H9 (cell line): ENCODE measurements at regions not wholly inside any gene's neighbourhood (a gene's known extent, or its start where the extent isn't known, plus 50 kb on each side); places are given as distances from the start of the nearest gene placed in this dataset.

ENCODE experiments used
- DNase-seq: peaks from one replicate; pipeline ENCODE4 v3.0.0-alpha.2; 2017
- H2AFZ ChIP-seq: one replicate; pipeline ENCODE4 v1.6.1; 2013; ENCODE audit warnings: mild to moderate bottlenecking, low read length, control low read depth, moderate library complexity
- H2AK5ac ChIP-seq: 2 replicates; pipeline ENCODE4 v1.6.1; 2013; ENCODE audit warnings: low read length, control low read depth, mixed read lengths; ENCODE audit not compliant: insufficient read length
- H2BK120ac ChIP-seq: one replicate; pipeline ENCODE4 v1.6.1; 2013; ENCODE audit warnings: low read depth, mild to moderate bottlenecking, low read length, control low read depth, inconsistent platforms; ENCODE audit not compliant: poor library complexity, severe bottlenecking
- H2BK12ac ChIP-seq: 2 replicates; pipeline ENCODE4 v1.6.1; 2013; ENCODE audit warnings: low read length, control low read depth, mixed read lengths, low read depth; ENCODE audit not compliant: insufficient read length
- H2BK15ac ChIP-seq: 2 replicates; pipeline ENCODE4 v1.6.1; 2013; ENCODE audit warnings: low read depth, low read length, control low read depth
- H2BK20ac ChIP-seq: one replicate; pipeline ENCODE4 v1.6.1; 2013; ENCODE audit warnings: low read depth, mild to moderate bottlenecking, low read length, control low read depth, inconsistent platforms; ENCODE audit not compliant: poor library complexity, severe bottlenecking
- H2BK5ac ChIP-seq: 2 replicates; pipeline ENCODE4 v1.6.1; 2013; ENCODE audit warnings: low read length, control low read depth, mixed read lengths; ENCODE audit not compliant: insufficient read length
- H3K14ac ChIP-seq: 2 replicates; pipeline ENCODE4 v1.6.1; 2013; ENCODE audit warnings: low read length, control low read depth; ENCODE audit not compliant: insufficient read depth
- H3K18ac ChIP-seq: 2 replicates; pipeline ENCODE4 v1.6.1; 2013; ENCODE audit warnings: low read depth, mild to moderate bottlenecking, mixed read lengths, low read length, control low read depth; ENCODE audit not compliant: insufficient read length
- H3K23ac ChIP-seq: 2 replicates; pipeline ENCODE4 v1.6.1; 2013; ENCODE audit warnings: low read length, control low read depth, mixed read lengths, low read depth; ENCODE audit not compliant: insufficient read length
- H3K23me2 ChIP-seq: 2 replicates; pipeline ENCODE4 v1.6.1; 2013; ENCODE audit warnings: low read depth, mild to moderate bottlenecking, mixed read lengths, low read length, control low read depth; ENCODE audit not compliant: insufficient read length, poor library complexity, severe bottlenecking
- H3K27ac ChIP-seq: 2 replicates; pipeline ENCODE4 v1.5.1; 2013; ENCODE audit warnings: low read length, control low read depth, mixed read lengths, low read depth; ENCODE audit not compliant: insufficient read length
- H3K27me3 ChIP-seq: 2 replicates; pipeline ENCODE4 v1.6.1; 2013; ENCODE audit warnings: low read length, control low read depth, inconsistent platforms; ENCODE audit not compliant: insufficient read depth
- H3K4ac ChIP-seq: 2 replicates; pipeline ENCODE4 v1.6.1; 2013; ENCODE audit warnings: low read depth, mild to moderate bottlenecking, control low read depth, inconsistent platforms, low read length, moderate library complexity
- H3K4me1 ChIP-seq: 2 replicates; pipeline ENCODE4 v1.6.1; 2013; ENCODE audit warnings: low read length, control low read depth, inconsistent platforms; ENCODE audit not compliant: insufficient read depth
- H3K4me2 ChIP-seq: 2 replicates; pipeline ENCODE4 v1.6.1; 2013; ENCODE audit warnings: low read length, control low read depth, mixed read lengths; ENCODE audit not compliant: insufficient read length, insufficient read depth
- H3K56ac ChIP-seq: 2 replicates; pipeline ENCODE4 v1.6.1; 2013; ENCODE audit warnings: low read depth, mild to moderate bottlenecking, mixed read lengths, low read length, control low read depth; ENCODE audit not compliant: insufficient read length
- H3K79me1 ChIP-seq: 2 replicates; pipeline ENCODE4 v1.6.1; 2013; ENCODE audit warnings: low read depth, mild to moderate bottlenecking, moderate library complexity, low read length, control low read depth, inconsistent platforms; ENCODE audit not compliant: insufficient read depth, poor library complexity, severe bottlenecking
- H3K79me2 ChIP-seq: 2 replicates; pipeline ENCODE4 v1.6.1; 2013; ENCODE audit warnings: low read length, control low read depth, inconsistent platforms; ENCODE audit not compliant: insufficient read depth
- H3K9ac ChIP-seq: 2 replicates; pipeline ENCODE4 v1.6.1; 2013; ENCODE audit warnings: low read length, control low read depth, mixed read lengths; ENCODE audit not compliant: insufficient read length; ENCODE audit errors: extremely low read depth
- H3K9me3 ChIP-seq: one replicate; pipeline ENCODE4 v1.6.1; 2013; ENCODE audit warnings: low read depth, low read length, inconsistent platforms; ENCODE audit not compliant: control insufficient read depth
- H3T11ph ChIP-seq: one replicate; pipeline ENCODE4 v1.6.1; 2013; ENCODE audit warnings: mild to moderate bottlenecking, low read length, control low read depth, inconsistent platforms
- H4K20me1 ChIP-seq: one replicate; pipeline ENCODE4 v1.6.1; 2013; ENCODE audit not compliant: control insufficient read depth, insufficient read length, insufficient read depth
- H4K5ac ChIP-seq: 2 replicates; pipeline ENCODE4 v1.6.1; 2013; ENCODE audit warnings: low read depth, mild to moderate bottlenecking, mixed read lengths, low read length, control low read depth; ENCODE audit not compliant: insufficient read length
- H4K8ac ChIP-seq: replicated peaks from 2 replicates; pipeline ENCODE4 v1.6.1; 2013; ENCODE audit warnings: low read length, control low read depth, mixed read lengths, low read depth; ENCODE audit not compliant: insufficient read length
- H4K91ac ChIP-seq: 2 replicates; pipeline ENCODE4 v1.6.1; 2013; ENCODE audit warnings: low read depth, mild to moderate bottlenecking, moderate library complexity, mixed read lengths, low read length, control low read depth; ENCODE audit not compliant: insufficient read length
- H3K27ac Mint-ChIP-seq, 3 experiments: 2 replicates in 2 of 3; 3 replicates in 1 of 3; pipeline ENCODE4 v1.8.0; 2020 to 2021; ENCODE audit warnings: mixed read lengths in 3 of 3, mild to moderate bottlenecking in 1 of 3, moderate library complexity in 1 of 3
- H3K27me3 Mint-ChIP-seq: 2 replicates; pipeline ENCODE4 v1.8.0; 2021; ENCODE audit warnings: low read depth, mild to moderate bottlenecking, moderate library complexity, mixed read lengths
- H3K36me3 Mint-ChIP-seq, 3 experiments: 2 replicates in 2 of 3; 3 replicates in 1 of 3; pipeline ENCODE4 v1.8.0; 2020 to 2021; ENCODE audit warnings: low read depth in 3 of 3, mixed read lengths in 3 of 3; ENCODE audit not compliant: insufficient read depth in 1 of 3
- H3K4me1 Mint-ChIP-seq, 2 experiments: 2 replicates each; pipeline ENCODE4 v1.8.0; 2020; ENCODE audit warnings: mixed read lengths in 2 of 2
- H3K4me3 Mint-ChIP-seq, 2 experiments: 2 replicates in 1 of 2; 3 replicates in 1 of 2; pipeline ENCODE4 v1.8.0; 2020 to 2021; ENCODE audit warnings: mild to moderate bottlenecking in 2 of 2, mixed read lengths in 2 of 2, moderate library complexity in 1 of 2
- H3K9me3 Mint-ChIP-seq, 2 experiments: 2 replicates in 1 of 2; 3 replicates in 1 of 2; pipeline ENCODE4 v1.8.0; 2020; ENCODE audit warnings: mild to moderate bottlenecking in 2 of 2, mixed read lengths in 2 of 2, moderate library complexity in 1 of 2
- WGBS: extraction: QIAGEN DNeasy Blood & Tissue Kit; methylation state at CpG from one replicate; pipeline ENCODE4 v1.1.7; 2013; ENCODE audit warnings: missing lambda C conversion rate, low lambda C conversion rate, mixed read lengths; ENCODE audit not compliant: insufficient read length; ENCODE audit errors: extremely low coverage; 5-methylcytosine and 5-hydroxymethylcytosine counted together
- TF ChIP-seq, protein P1 (sequence below): fragments of 200-600 bp; sonication (generic); conservative IDR thresholded peaks from 3 replicates; pipeline ENCODE4 v1.8.0; 2021; ENCODE audit warnings: antibody characterized with exemption, mild to moderate bottlenecking

- H3K14ac ChIP-seq: no peak overlapping the region
- no peak overlapping the region for H4K8ac ChIP-seq
- H3K79me2 ChIP-seq: no peaks in the 10 kb centered on the region
- H3K56ac ChIP-seq: no peak overlapping the region
- no peak overlapping the region for H3K9ac ChIP-seq
- no peaks in the 10 kb centered on the region for H4K20me1 ChIP-seq
- H4K5ac ChIP-seq: no peak overlapping the region
- Mint-ChIP-seq H3K4me1 (0 out of 4 replicates have a peak, but pooled peaks cover 0 to 3% of the 10 kb centered on the region in 2 experiments), H3K27ac (no peak overlapping the region; a peak in 1 of 7 replicates), H3K36me3 (no peaks in the 10 kb centered on the region), H3K27me3 (peaks cover 10% of the 10 kb centered on the region), H3K4me3 (no peak overlapping the region), H3K9me3 (no peaks in the 10 kb centered on the region; a peak in 1 of 5 replicates)
- no peak overlapping the region for H3T11ph ChIP-seq
- H3K27me3 ChIP-seq: no peaks in the 10 kb centered on the region
- no peak overlapping the region for H3K23ac ChIP-seq
- H4K91ac ChIP-seq: no peak overlapping the region
- no peaks in the 10 kb centered on the region for H3K4me1 ChIP-seq
- no peak overlapping the region for H2BK20ac ChIP-seq
- no peak overlapping the region for H2AFZ ChIP-seq
- H3K9me3 ChIP-seq: no peaks in the 10 kb centered on the region
- H2BK5ac ChIP-seq: no peak overlapping the region
- H3K27ac ChIP-seq: no peak overlapping the region
- TF ChIP-seq, protein P1, sequence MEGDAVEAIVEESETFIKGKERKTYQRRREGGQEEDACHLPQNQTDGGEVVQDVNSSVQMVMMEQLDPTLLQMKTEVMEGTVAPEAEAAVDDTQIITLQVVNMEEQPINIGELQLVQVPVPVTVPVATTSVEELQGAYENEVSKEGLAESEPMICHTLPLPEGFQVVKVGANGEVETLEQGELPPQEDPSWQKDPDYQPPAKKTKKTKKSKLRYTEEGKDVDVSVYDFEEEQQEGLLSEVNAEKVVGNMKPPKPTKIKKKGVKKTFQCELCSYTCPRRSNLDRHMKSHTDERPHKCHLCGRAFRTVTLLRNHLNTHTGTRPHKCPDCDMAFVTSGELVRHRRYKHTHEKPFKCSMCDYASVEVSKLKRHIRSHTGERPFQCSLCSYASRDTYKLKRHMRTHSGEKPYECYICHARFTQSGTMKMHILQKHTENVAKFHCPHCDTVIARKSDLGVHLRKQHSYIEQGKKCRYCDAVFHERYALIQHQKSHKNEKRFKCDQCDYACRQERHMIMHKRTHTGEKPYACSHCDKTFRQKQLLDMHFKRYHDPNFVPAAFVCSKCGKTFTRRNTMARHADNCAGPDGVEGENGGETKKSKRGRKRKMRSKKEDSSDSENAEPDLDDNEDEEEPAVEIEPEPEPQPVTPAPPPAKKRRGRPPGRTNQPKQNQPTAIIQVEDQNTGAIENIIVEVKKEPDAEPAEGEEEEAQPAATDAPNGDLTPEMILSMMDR: no peak
- H2BK120ac ChIP-seq: no peak overlapping the region
- H3K4me2 ChIP-seq: no peak overlapping the region
- H3K18ac ChIP-seq: no peak overlapping the region
- no peak overlapping the region for H2AK5ac ChIP-seq
- H3K4ac ChIP-seq: no peak overlapping the region
- H3K79me1 ChIP-seq: no peaks in the 10 kb centered on the region
- H2BK12ac ChIP-seq: no peak overlapping the region
- H2BK15ac ChIP-seq: no peak overlapping the region
- H3K23me2 ChIP-seq: no peaks in the 10 kb centered on the region
- DNase-seq: no peak
- no CpG with 5 or more reads among the region's 4 CpGs for WGBS
These were observed 236.5 kb upstream of the FOXQ1 start for GRCh38 chr6:1075444-1075843.
